Activated CD8-positive, alpha-beta T cell treated with anti-CD3 and anti-CD28 coated beads for 36 hours (primary cell): ENCODE measurements at regions not wholly inside any gene's neighbourhood (a gene's known extent, or its start where the extent isn't known, plus 50 kb on each side); places are given as distances from the start of the nearest gene placed in this dataset.

Source experiments
- ATAC-seq: fragments of 200-7000 bp; cut with Tn5 transposase; one replicate; pipeline ENCODE4 v1.10.0; 2021; ENCODE audit warnings: mild to moderate bottlenecking, moderate library complexity
- CTCF ChIA-PET: fragments of 350-600 bp; sonication (Branson Sonifier 250); formaldehyde crosslinking; loops from one replicate; lab custom pipeline; 2021; ENCODE audit warnings: antibody characterized with exemption; lab: Charles Lee
- POLR2A ChIA-PET: fragments of 350-600 bp; sonication (Branson Sonifier 250); formaldehyde crosslinking; loops from one replicate; lab custom pipeline; 2021; ENCODE audit warnings: antibody characterized with exemption; lab: Charles Lee
- DNase-seq: peaks from one replicate; pipeline ENCODE4 v3.0.0-alpha.2; 2020
- H3K27ac Mint-ChIP-seq: one replicate; pipeline ENCODE4 v1.8.0; 2021; ENCODE audit warnings: mild to moderate bottlenecking, mixed read lengths
- H3K27me3 Mint-ChIP-seq: one replicate; pipeline ENCODE4 v1.8.0; 2021; ENCODE audit warnings: mixed read lengths
- H3K36me3 Mint-ChIP-seq: one replicate; pipeline ENCODE4 v1.8.0; 2021; ENCODE audit warnings: low read depth, mixed read lengths
- H3K4me1 Mint-ChIP-seq: one replicate; pipeline ENCODE4 v1.8.0; 2021; ENCODE audit warnings: low read depth, mixed read lengths
- H3K4me3 Mint-ChIP-seq: one replicate; pipeline ENCODE4 v1.8.0; 2021; ENCODE audit warnings: mild to moderate bottlenecking, moderate library complexity, mixed read lengths
- H3K9me3 Mint-ChIP-seq: one replicate; pipeline ENCODE4 v1.8.0; 2021; ENCODE audit warnings: mixed read lengths
- CTCF ChIP-seq: fragments of 200-600 bp; IDR thresholded peaks from one replicate; pipeline ENCODE4 v1.8.0; 2022; ENCODE audit warnings: antibody characterized with exemption, mild to moderate bottlenecking
- intact Hi-C: fragments of 100-400 bp; cut with micrococcal nuclease; formaldehyde crosslinking; loops from one replicate; pipeline ENCODE4 v1.10.0; 2022

- no peak for TF ChIP-seq CTCF
- Mint-ChIP-seq H3K4me3 (no peak overlapping the region), H3K27me3 (peaks cover 6% of the 10 kb centered on the region), H3K9me3 (no peaks in the 10 kb centered on the region), H3K27ac (no peak overlapping the region), H3K36me3 (no peaks in the 10 kb centered on the region), H3K4me1 (no peaks in the 10 kb centered on the region)
- DNase-seq (no peak), ATAC-seq (no peak)
- intact Hi-C loops = no loop called here
- POLR2A ChIA-PET = no interaction called here
- CTCF ChIA-PET = no interaction called here
Measured at GRCh38 chr2:145021962-145022665, 502.2 kb upstream of the ZEB2 start.

- ChIA-PET CTCF (no interaction called here), POLR2A (no interaction called here)
- H3K27me3 Mint-ChIP-seq = peaks cover 5% of the 10 kb centered on the region
- H3K27ac Mint-ChIP-seq = no peak overlapping the region
- no peaks in the 10 kb centered on the region for H3K4me1 Mint-ChIP-seq
- no peak for ATAC-seq
- TF ChIP-seq CTCF = no peak
- H3K4me3 Mint-ChIP-seq = no peak overlapping the region
- intact Hi-C loops = no loop called here
- no peak for DNase-seq
- no peaks in the 10 kb centered on the region for H3K9me3 Mint-ChIP-seq
- H3K36me3 Mint-ChIP-seq = no peaks in the 10 kb centered on the region
Measured at GRCh38 chr2:145020694-145021093, 500.8 kb upstream of the ZEB2 start.

- no peaks in the 10 kb centered on the region for H3K4me1 Mint-ChIP-seq
- H3K27ac Mint-ChIP-seq = no peak overlapping the region
- ChIA-PET CTCF (no interaction called here), POLR2A (no interaction called here)
- peaks cover 3% of the 10 kb centered on the region for H3K27me3 Mint-ChIP-seq
- H3K36me3 Mint-ChIP-seq = no peaks in the 10 kb centered on the region
- H3K9me3 Mint-ChIP-seq = no peaks in the 10 kb centered on the region
- TF ChIP-seq CTCF = no peak
- intact Hi-C loops = no loop called here
- H3K4me3 Mint-ChIP-seq = no peak overlapping the region
- ATAC-seq = no peak
- no peak for DNase-seq
Measured at GRCh38 chr2:145020139-145020538, 500.2 kb upstream of the ZEB2 start.

GRCh38 chr2:145018502-145018901, 498.6 kb upstream of the ZEB2 start:
- H3K27me3 Mint-ChIP-seq = peaks cover 2% of the 10 kb centered on the region
- DNase-seq (no peak), ATAC-seq (no peak)
- H3K4me1 Mint-ChIP-seq = no peaks in the 10 kb centered on the region
- TF ChIP-seq CTCF = no peak
- no peaks in the 10 kb centered on the region for H3K36me3 Mint-ChIP-seq
- intact Hi-C loops = no loop called here
- CTCF ChIA-PET = no interaction called here
- H3K27ac Mint-ChIP-seq = no peak overlapping the region
- POLR2A ChIA-PET = no interaction called here
- no peaks in the 10 kb centered on the region for H3K9me3 Mint-ChIP-seq
- H3K4me3 Mint-ChIP-seq = no peak overlapping the region

- POLR2A ChIA-PET = no interaction called here
- Mint-ChIP-seq H3K4me1 (no peaks in the 10 kb centered on the region), H3K4me3 (no peak overlapping the region), H3K9me3 (no peaks in the 10 kb centered on the region), H3K27ac (no peak overlapping the region), H3K27me3 (peaks cover 2% of the 10 kb centered on the region), H3K36me3 (no peaks in the 10 kb centered on the region)
- CTCF ChIA-PET = no interaction called here
- DNase-seq = no peak
- intact Hi-C loops = no loop called here
- TF ChIP-seq CTCF = no peak
- no peak for ATAC-seq
Measured at GRCh38 chr2:145017149-145017548, 497.2 kb upstream of the ZEB2 start.
